ENCODE measurements at regions not wholly inside any gene's neighbourhood (a gene's known extent, or its start where the extent isn't known, plus 50 kb on each side); places are given as distances from the start of the nearest gene placed in this dataset.

- H3K36me3 ChIP-seq (ENCODE audit: insufficient read depth): no peaks in the 10 kb centered on the region
- H3K4me1 ChIP-seq (ENCODE audit: insufficient read depth): no peaks in the 10 kb centered on the region
- no peak overlapping the region for H3K27ac ChIP-seq (ENCODE audit: low read depth)
- DNase-seq (ENCODE audit: extremely low spot score): no peak
- no peak overlapping the region for H3K4me3 ChIP-seq (ENCODE audit: low read depth, low read length)
These were observed 688.6 kb downstream of the GALC start for GRCh38 chr14:87304404-87304803.

DNA sequence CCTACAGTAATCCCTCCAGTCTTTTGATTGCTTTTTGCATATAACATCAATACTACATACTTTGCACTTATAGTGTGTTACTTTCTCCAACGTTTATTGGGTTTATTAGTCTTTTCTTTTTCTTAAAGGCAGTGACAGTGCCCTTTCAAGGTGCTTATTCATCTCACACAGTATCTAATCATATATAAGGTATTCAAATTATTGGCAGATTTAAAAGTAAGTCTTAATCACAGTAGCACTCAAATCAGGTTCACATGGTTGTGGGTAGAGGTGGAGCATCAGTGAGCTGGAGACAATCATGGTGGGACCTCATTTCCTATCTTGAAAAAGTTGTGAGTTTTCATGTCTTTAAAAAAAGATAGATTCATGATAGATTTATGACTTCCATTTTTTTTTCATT, 706.2 kb downstream of the GALC start:
- Histone ChIP-seq H3K36me3 (ENCODE audit: insufficient read depth) (no peaks in the 10 kb centered on the region), H3K27ac (ENCODE audit: low read depth) (no peak overlapping the region), H3K4me3 (ENCODE audit: low read depth, low read length) (no peak overlapping the region), H3K4me1 (ENCODE audit: insufficient read depth) (no peaks in the 10 kb centered on the region)
- DNase-seq (ENCODE audit: extremely low spot score): no peak
- 81% methylated on average over 1 of the region's 1 CpG for WGBS

- no peak overlapping the region for H3K27ac ChIP-seq (ENCODE audit: low read depth)
- 72% methylated on average over 1 of the region's 1 CpG for WGBS
- H3K4me1 ChIP-seq (ENCODE audit: insufficient read depth): no peaks in the 10 kb centered on the region
- no peak overlapping the region for H3K4me3 ChIP-seq (ENCODE audit: low read depth, low read length)
- DNase-seq (ENCODE audit: extremely low spot score): no peak
- no peaks in the 10 kb centered on the region for H3K36me3 ChIP-seq (ENCODE audit: insufficient read depth)
These were observed 706.8 kb downstream of the GALC start for GRCh38 chr14:87286191-87286590.

- Histone ChIP-seq H3K4me3 (ENCODE audit: low read depth, low read length) (no peak overlapping the region), H3K27ac (ENCODE audit: low read depth) (no peak overlapping the region), H3K4me1 (ENCODE audit: insufficient read depth) (no peaks in the 10 kb centered on the region), H3K36me3 (ENCODE audit: insufficient read depth) (no peaks in the 10 kb centered on the region)
- no peak for DNase-seq (ENCODE audit: extremely low spot score)
- 82% methylated on average over 2 of the region's 2 CpGs for WGBS
These were observed 707.5 kb downstream of the GALC start for GRCh38 chr14:87285506-87285905.

- DNase-seq (ENCODE audit: extremely low spot score): no peak
- H3K4me3 ChIP-seq (ENCODE audit: low read depth, low read length): no peak overlapping the region
- no peak overlapping the region for H3K27ac ChIP-seq (ENCODE audit: low read depth)
- H3K4me1 ChIP-seq (ENCODE audit: insufficient read depth): no peaks in the 10 kb centered on the region
- WGBS: 93% methylated on average over 5 of the region's 5 CpGs
- H3K36me3 ChIP-seq (ENCODE audit: insufficient read depth): no peaks in the 10 kb centered on the region
These were observed 709.4 kb downstream of the GALC start for GRCh38 chr14:87283547-87283946.

DNA sequence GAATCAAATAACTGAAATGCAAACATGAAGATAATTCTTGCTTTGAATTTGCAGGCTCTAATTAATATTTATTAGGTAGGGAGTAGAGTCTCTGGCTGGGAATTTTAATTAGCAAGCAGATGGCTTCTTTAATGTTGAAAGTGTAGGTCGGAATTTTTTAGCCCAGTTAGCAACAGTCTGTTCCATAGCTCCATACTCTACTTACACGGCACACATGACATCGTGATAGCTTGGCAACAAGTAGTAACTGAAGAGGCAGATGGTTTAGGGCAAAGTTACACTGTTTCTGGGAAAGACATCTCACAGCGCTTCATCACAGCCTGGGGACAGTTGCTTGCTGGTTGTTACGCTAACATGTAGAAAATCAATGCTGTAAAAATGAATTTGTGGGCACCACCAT, 710.7 kb downstream of the GALC start:
- DNase-seq (ENCODE audit: extremely low spot score): no peak
- no peak overlapping the region for H3K4me3 ChIP-seq (ENCODE audit: low read depth, low read length)
- 83% methylated on average over 5 of the region's 5 CpGs for WGBS
- no peaks in the 10 kb centered on the region for H3K36me3 ChIP-seq (ENCODE audit: insufficient read depth)
- no peaks in the 10 kb centered on the region for H3K4me1 ChIP-seq (ENCODE audit: insufficient read depth)
- no peak overlapping the region for H3K27ac ChIP-seq (ENCODE audit: low read depth)

DNA sequence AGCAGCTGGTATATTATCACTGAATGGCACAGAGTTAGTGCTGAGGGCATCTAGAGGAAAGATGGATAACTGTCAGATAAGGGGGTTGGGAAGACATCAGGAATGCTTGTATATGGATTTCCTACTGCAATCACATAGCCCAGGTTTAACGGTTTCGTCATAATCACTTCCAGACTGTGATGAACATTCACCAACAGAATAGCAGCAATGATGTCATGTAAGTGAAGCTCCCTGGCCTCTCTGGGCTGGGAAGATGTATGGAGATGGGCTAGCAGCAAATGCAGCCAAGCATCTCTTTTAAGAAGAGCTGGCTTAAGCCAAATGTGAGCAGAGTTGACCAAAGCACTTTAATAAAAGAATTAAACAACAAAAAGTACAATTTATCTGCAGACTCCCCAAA, 714.6 kb downstream of the GALC start:
- WGBS: 66% methylated on average over 2 of the region's 2 CpGs
- no peaks in the 10 kb centered on the region for H3K4me1 ChIP-seq (ENCODE audit: insufficient read depth)
- H3K36me3 ChIP-seq (ENCODE audit: insufficient read depth): no peaks in the 10 kb centered on the region
- H3K4me3 ChIP-seq (ENCODE audit: low read depth, low read length): no peak overlapping the region
- no peak overlapping the region for H3K27ac ChIP-seq (ENCODE audit: low read depth)
- DNase-seq (ENCODE audit: extremely low spot score): no peak

DNA sequence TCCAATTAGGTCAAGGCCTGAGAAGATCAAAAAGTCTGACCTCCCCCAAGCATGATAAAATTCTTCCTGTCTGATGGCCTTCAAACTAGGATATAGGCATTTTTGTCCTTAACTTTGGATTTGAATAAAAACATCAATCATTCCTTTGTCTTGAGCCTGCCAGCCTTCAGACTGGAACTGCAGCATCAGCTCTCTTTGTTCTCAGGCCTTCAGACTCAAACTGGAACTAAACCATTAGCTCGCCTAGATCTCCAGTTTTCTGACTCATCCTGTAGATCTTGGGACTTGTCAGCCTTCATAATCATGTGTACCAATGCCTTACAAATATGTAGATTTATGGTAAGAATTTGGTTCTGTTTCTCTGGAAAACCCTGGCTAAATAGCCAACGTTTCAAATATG, 721.7 kb downstream of the GALC start:
- 73% methylated on average over 2 of the region's 2 CpGs for WGBS
- no peaks in the 10 kb centered on the region for H3K4me1 ChIP-seq (ENCODE audit: insufficient read depth)
- H3K27ac ChIP-seq (ENCODE audit: low read depth): no peak overlapping the region
- H3K4me3 ChIP-seq (ENCODE audit: low read depth, low read length): no peak overlapping the region
- DNase-seq (ENCODE audit: extremely low spot score): no peak
- H3K36me3 ChIP-seq (ENCODE audit: insufficient read depth): no peaks in the 10 kb centered on the region

DNA sequence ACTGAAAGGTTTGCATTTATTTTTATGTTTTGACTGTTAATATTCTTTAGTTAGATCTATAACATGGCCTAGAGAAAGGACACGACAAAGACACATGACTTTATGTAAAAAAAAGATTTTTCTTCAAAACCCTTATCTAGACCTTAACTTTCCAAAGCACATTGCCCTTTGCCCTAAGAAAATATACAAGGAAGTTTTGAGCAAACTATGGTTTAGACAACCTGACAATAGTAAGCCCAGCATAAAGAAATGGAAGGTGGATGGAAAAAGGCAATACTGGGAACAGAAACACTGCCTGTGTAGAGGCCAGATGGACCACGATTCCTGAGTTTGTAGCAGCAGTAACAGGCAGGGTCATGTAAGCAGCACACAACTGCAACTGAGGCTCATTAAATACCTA, 724.0 kb downstream of the GALC start:
- 78% methylated on average over 2 of the region's 2 CpGs for WGBS
- no peak overlapping the region for H3K4me3 ChIP-seq (ENCODE audit: low read depth, low read length)
- H3K4me1 ChIP-seq (ENCODE audit: insufficient read depth): no peaks in the 10 kb centered on the region
- DNase-seq (ENCODE audit: extremely low spot score): no peak
- H3K36me3 ChIP-seq (ENCODE audit: insufficient read depth): no peaks in the 10 kb centered on the region
- no peak overlapping the region for H3K27ac ChIP-seq (ENCODE audit: low read depth)

DNA sequence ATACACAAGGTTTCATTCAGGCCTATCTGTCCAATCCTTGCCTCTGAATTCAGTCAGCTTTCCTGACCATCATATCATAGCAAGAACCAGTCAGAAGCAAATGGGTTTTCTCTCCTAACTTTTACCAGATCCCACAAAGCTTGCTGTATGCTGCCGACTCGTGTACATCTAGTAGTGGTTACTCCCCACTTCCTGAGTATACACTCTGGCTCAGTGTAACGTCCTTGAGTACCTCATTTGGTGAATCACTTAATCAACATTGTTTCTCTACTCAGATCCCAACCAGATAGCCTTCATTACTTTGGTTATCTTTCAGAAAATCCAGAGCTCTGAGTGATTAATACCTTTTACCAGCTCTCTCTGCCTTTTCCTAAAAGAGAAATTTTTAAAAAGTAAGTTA, 728.2 kb downstream of the GALC start:
- Histone ChIP-seq H3K4me1 (ENCODE audit: insufficient read depth) (no peaks in the 10 kb centered on the region), H3K36me3 (ENCODE audit: insufficient read depth) (no peaks in the 10 kb centered on the region), H3K27ac (ENCODE audit: low read depth) (no peak overlapping the region), H3K4me3 (ENCODE audit: low read depth, low read length) (no peak overlapping the region)
- no peak for DNase-seq (ENCODE audit: extremely low spot score)
- WGBS: 73% methylated on average over 3 of the region's 3 CpGs

GRCh38 chr14:87264272-87264785, 728.7 kb downstream of the GALC start:
- 73% methylated on average over 2 of the region's 2 CpGs for WGBS
- Histone ChIP-seq H3K27ac (ENCODE audit: low read depth) (no peak overlapping the region), H3K4me3 (ENCODE audit: low read depth, low read length) (no peak overlapping the region), H3K4me1 (ENCODE audit: insufficient read depth) (no peaks in the 10 kb centered on the region), H3K36me3 (ENCODE audit: insufficient read depth) (no peaks in the 10 kb centered on the region)
- no peak for DNase-seq (ENCODE audit: extremely low spot score)

DNA sequence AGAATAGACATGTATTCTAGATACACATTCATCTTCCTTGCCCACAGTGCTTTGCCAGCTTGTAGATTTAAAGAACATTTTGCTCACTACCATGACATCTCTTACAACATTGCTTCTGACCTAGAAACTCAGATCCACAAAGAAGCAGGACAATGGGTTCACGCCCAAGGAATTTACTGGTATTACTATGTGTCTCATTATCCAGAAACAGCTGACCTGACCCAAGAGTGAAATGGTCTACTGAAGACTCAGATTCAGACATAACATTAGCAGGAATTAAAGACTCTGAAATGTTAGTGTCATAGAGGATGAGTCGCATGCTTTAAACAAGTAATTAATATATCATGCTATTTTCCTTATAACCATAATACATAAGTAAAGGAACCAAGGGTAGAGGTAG, 731.4 kb downstream of the GALC start:
- H3K4me3 ChIP-seq (ENCODE audit: low read depth, low read length): no peak overlapping the region
- no peak for DNase-seq (ENCODE audit: extremely low spot score)
- no peaks in the 10 kb centered on the region for H3K4me1 ChIP-seq (ENCODE audit: insufficient read depth)
- no peaks in the 10 kb centered on the region for H3K36me3 ChIP-seq (ENCODE audit: insufficient read depth)
- no peak overlapping the region for H3K27ac ChIP-seq (ENCODE audit: low read depth)
- 98% methylated on average over 2 of the region's 2 CpGs for WGBS

- Histone ChIP-seq H3K4me1 (ENCODE audit: insufficient read depth) (no peaks in the 10 kb centered on the region), H3K4me3 (ENCODE audit: low read depth, low read length) (no peak overlapping the region), H3K27ac (ENCODE audit: low read depth) (no peak overlapping the region), H3K36me3 (ENCODE audit: insufficient read depth) (no peaks in the 10 kb centered on the region)
- DNase-seq (ENCODE audit: extremely low spot score): no peak
- WGBS: 73% methylated on average over 3 of the region's 3 CpGs
These were observed 732.5 kb downstream of the GALC start for GRCh38 chr14:87260460-87260859.

DNA sequence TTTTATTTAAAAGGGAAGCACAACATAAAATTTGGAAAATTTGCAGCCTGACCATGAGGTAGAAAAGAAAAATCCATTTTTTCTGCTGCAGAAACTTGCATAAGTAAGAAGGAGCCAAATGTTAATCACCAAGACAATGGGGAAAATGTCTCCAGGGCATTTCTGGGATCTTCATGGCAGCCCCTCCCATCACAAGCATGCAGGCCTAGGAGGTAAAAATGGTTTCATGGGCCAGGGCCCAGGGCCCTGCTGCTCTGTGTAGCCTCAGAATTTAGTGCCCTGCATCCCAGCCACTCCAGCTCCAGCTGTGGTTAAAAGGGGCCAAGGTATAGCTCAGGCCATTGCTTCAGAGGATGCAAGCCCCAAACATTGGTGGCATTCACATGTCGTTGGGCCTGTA, 735.6 kb downstream of the GALC start:
- DNase-seq (ENCODE audit: extremely low spot score): no peak
- WGBS: 79% methylated on average over 1 of the region's 1 CpG

GRCh38 chr14:87255058-87255457, 737.9 kb downstream of the GALC start:
- H3K4me3 ChIP-seq (ENCODE audit: low read depth, low read length): no peak overlapping the region
- H3K27ac ChIP-seq (ENCODE audit: low read depth): no peak overlapping the region
- no peaks in the 10 kb centered on the region for H3K4me1 ChIP-seq (ENCODE audit: insufficient read depth)
- no peak for DNase-seq (ENCODE audit: extremely low spot score)
- WGBS: 86% methylated on average over 2 of the region's 2 CpGs
- H3K36me3 ChIP-seq (ENCODE audit: insufficient read depth): no peaks in the 10 kb centered on the region

More for the DNA sequence above, 735.6 kb downstream of the GALC start:
- no peaks in the 10 kb centered on the region for H3K4me1 ChIP-seq (ENCODE audit: insufficient read depth)
- H3K4me3 ChIP-seq (ENCODE audit: low read depth, low read length): no peak overlapping the region
- no peak overlapping the region for H3K27ac ChIP-seq (ENCODE audit: low read depth)
- H3K36me3 ChIP-seq (ENCODE audit: insufficient read depth): no peaks in the 10 kb centered on the region

Data from urinary bladder (tissue), 3 donors.